ENCODE measurements at regions not wholly inside any gene's neighbourhood (a gene's known extent, or its start where the extent isn't known, plus 50 kb on each side); places are given as distances from the start of the nearest gene placed in this dataset.

DNA sequence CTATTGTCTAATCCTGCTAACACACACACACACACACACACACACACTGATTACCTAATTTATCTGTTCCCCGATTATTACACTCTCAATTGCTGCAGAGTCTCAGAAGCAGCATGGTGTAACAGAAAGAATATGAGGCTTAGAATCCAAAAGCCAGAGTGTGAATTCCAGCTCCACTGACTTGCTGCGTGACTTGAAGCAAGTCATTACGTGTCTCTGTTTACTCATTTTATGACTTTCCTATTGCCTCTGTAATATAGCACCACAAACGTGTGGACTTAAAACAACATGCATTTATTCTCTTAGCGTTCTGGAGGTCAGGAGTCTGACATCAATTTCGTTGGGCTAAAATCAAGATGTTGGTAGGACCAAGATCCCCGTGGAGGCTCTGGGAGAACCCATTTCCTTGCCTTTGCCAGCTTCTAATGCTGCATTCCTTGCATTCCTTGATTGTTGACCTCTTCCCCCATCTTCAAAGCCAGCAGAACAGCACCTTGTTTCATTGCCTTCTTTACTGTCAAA, 55.9 kb upstream of the ATP5PO start:
- intact Hi-C loops (cut with DNase I) = loop anchor here in 1 of 10 donors (5.0 kb wide), 1 partner anchor 41 kb away; no protein-coding TSS in a partner anchor
- H3K27ac ChIP-seq = no peak overlapping the region
- H3K4me1 ChIP-seq = peaks cover 2 to 44% (median 31%) of the 10 kb centered on the region in 12 donors
- no peaks in the 10 kb centered on the region for H3K27me3 ChIP-seq
- DNase-seq = no peak
- TF ChIP-seq POLR2A (IDR thresholded peaks at IDR 0.05) = no peak
- TF ChIP-seq, protein P1, sequence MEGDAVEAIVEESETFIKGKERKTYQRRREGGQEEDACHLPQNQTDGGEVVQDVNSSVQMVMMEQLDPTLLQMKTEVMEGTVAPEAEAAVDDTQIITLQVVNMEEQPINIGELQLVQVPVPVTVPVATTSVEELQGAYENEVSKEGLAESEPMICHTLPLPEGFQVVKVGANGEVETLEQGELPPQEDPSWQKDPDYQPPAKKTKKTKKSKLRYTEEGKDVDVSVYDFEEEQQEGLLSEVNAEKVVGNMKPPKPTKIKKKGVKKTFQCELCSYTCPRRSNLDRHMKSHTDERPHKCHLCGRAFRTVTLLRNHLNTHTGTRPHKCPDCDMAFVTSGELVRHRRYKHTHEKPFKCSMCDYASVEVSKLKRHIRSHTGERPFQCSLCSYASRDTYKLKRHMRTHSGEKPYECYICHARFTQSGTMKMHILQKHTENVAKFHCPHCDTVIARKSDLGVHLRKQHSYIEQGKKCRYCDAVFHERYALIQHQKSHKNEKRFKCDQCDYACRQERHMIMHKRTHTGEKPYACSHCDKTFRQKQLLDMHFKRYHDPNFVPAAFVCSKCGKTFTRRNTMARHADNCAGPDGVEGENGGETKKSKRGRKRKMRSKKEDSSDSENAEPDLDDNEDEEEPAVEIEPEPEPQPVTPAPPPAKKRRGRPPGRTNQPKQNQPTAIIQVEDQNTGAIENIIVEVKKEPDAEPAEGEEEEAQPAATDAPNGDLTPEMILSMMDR (IDR thresholded peaks at IDR 0.05) = no peak
- ATAC-seq = no peak
- H3K4me3 ChIP-seq = no peak overlapping the region
- H3K36me3 ChIP-seq = no peaks in the 10 kb centered on the region
- H3K9me3 ChIP-seq = no peaks in the 10 kb centered on the region
- 85 to 92% (median 88%) methylated on average over 7 of the region's 7 CpGs for WGBS, 4 donors

DNA sequence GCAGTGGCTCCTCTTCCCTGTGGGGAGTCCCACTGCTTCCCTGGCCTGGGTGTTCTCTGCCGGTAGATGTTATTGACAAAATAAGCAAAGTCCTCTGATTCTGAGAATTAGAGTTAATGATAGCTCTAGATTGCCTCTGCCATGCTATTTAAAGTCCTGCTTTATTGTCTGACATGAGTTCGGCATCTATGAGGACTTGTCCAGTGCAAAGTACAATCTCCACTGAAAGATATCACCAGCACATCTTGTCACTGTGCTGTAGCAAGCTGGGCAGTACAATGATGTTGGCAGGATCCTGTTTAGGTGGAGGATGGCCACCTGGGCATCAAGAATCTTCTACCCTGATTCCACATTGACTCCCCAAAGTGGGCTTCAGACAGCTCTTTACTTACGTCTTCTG, 54.0 kb upstream of the ATP5PO start:
- ATAC-seq (no peak), DNase-seq (no peak)
- H3K4me3 ChIP-seq = no peak overlapping the region
- H3K27me3 ChIP-seq = no peaks in the 10 kb centered on the region
- 58 to 75% (median 63%) methylated on average over 3 of the region's 3 CpGs for WGBS, 4 donors
- H3K27ac ChIP-seq = peak overlapping the region in 7 of 12 donors; percentile 8 to 73 (median 49)
- no peaks in the 10 kb centered on the region for H3K36me3 ChIP-seq
- peaks cover 2 to 37% (median 21%) of the 10 kb centered on the region in 12 donors for H3K4me1 ChIP-seq
- no peak for TF ChIP-seq POLR2A (IDR thresholded peaks at IDR 0.05)
- TF ChIP-seq, protein P1 (IDR thresholded peaks at IDR 0.05) = no peak
- no peaks in the 10 kb centered on the region for H3K9me3 ChIP-seq
- intact Hi-C loops (cut with DNase I) = loop anchor here in 1 of 10 donors (5.0 kb wide), 1 partner anchor 103 kb away; the partner anchor contains the start of genes MRPS6 and SLC5A3

DNA sequence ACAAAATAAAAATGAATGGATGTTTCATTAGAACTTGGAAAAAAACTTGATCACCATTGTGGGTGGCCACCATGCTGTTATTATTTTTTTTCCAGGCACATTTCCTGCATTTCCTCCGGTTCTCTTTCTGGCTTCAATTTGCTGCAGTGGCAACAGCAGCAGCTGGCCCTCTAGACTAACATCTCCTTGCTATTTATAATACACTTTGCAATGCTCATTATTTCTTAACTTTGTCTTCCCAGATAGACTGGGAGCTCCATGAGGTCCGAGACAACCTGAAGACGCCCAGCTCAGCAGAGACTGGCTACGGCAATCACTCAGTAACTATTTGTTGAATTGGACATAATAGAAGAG, 53.4 kb upstream of the ATP5PO start:
- WGBS, 4 donors = 41 to 55% (median 54%) methylated on average over 4 of the region's 4 CpGs
- Histone ChIP-seq H3K36me3 (no peaks in the 10 kb centered on the region), H3K4me1 (peaks cover 2 to 37% (median 21%) of the 10 kb centered on the region in 12 donors), H3K4me3 (no peak overlapping the region), H3K9me3 (no peaks in the 10 kb centered on the region), H3K27ac (peak overlapping the region in 9 of 12 donors; percentile 8 to 73 (median 49)), H3K27me3 (no peaks in the 10 kb centered on the region)
- DNase-seq (no peak), ATAC-seq (peak; percentile 27 to 58 (median 38))
- TF ChIP-seq, protein P1 (IDR thresholded peaks at IDR 0.05) = no peak
- no peak for TF ChIP-seq POLR2A (IDR thresholded peaks at IDR 0.05)
- intact Hi-C loops (cut with DNase I) = loop anchor here in 1 of 10 donors (5.0 kb wide), 1 partner anchor 103 kb away; the partner anchor contains the start of genes MRPS6 and SLC5A3

DNA sequence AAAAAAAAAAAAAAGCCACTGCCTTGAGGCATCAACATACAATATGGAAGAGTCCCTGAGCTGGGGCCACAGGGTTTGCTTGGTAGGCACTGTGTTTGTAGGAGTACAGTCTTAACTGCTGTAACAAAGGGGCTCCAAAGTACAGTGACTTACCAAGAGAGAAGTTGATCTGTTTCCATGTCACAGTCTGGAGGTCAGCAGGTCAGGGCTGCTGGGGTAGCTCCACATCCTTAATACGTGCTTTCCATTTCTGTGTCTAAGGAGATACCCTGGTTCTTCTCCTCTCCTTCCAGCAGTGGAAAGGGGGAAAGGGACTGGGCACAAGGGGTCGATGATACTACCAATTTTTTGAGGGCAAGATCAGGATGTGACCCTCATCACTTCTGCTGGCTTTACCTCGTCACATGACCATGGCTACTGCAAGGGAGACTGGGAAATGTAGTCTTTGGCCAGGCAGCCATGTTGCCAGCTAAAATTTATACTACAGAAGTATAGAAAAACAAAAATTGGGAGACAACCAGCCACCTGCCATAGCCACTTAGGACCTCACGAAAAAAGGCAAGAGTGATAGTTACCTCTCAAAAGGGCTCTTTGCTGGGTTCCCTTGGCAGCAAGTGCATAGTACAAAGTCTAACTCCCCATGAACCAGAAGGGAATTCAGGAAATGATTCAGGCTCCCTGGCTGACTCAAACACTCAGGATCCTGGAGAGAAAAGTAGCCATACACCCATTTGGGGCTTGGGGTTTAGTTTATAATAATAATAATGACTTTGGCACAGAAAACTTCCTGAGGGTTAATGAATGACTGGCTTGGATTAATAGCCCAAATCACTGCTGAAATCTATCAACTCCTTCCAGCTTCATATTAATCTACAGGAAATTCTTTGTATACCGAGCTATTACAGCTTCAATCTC, 52.7 kb upstream of the ATP5PO start:
- H3K9me3 ChIP-seq = no peaks in the 10 kb centered on the region
- ATAC-seq = peak; percentile 30 to 85 (median 75)
- H3K27me3 ChIP-seq = no peaks in the 10 kb centered on the region
- no peaks in the 10 kb centered on the region for H3K36me3 ChIP-seq
- H3K4me3 ChIP-seq = no peak overlapping the region
- peak in 1 of 5 donors; percentile 38 for DNase-seq
- intact Hi-C loops (cut with DNase I) = loop anchor here in 1 of 10 donors (5.0 kb wide), 1 partner anchor 104 kb away; the partner anchor contains the start of genes MRPS6 and SLC5A3
- WGBS, 4 donors = 52 to 67% (median 61%) methylated on average over 5 of the region's 5 CpGs
- peaks cover 2 to 37% (median 21%) of the 10 kb centered on the region in 12 donors for H3K4me1 ChIP-seq
- peak overlapping the region in 10 of 12 donors; percentile 8 to 73 (median 51) for H3K27ac ChIP-seq
- no peak for TF ChIP-seq POLR2A (IDR thresholded peaks at IDR 0.05)
- TF ChIP-seq, protein P1 (IDR thresholded peaks at IDR 0.05) = no peak
